Activated CD8-positive, alpha-beta memory T cell treated with anti-CD3 and anti-CD28 coated beads for 1 hour (primary cell): ENCODE measurements at regions not wholly inside any gene's neighbourhood (a gene's known extent, or its start where the extent isn't known, plus 50 kb on each side); places are given as distances from the start of the nearest gene placed in this dataset.
A peak's percentile ranks its signal among the peaks of the same experiment; 100 is the strongest.
"Not testable (repeated sequence)": the region's sequence is repeated elsewhere in the genome, so short reads cannot be mapped to it uniquely, and the experiment has no call there.

Experiments
- DNase-seq, 2 donors: peaks; one replicate each; pipeline ENCODE4 v3.0.0-alpha.2; 2020; ENCODE audit warnings: low read depth in 1 of 2; ENCODE audit errors: extremely low read depth in 1 of 2

DNA sequence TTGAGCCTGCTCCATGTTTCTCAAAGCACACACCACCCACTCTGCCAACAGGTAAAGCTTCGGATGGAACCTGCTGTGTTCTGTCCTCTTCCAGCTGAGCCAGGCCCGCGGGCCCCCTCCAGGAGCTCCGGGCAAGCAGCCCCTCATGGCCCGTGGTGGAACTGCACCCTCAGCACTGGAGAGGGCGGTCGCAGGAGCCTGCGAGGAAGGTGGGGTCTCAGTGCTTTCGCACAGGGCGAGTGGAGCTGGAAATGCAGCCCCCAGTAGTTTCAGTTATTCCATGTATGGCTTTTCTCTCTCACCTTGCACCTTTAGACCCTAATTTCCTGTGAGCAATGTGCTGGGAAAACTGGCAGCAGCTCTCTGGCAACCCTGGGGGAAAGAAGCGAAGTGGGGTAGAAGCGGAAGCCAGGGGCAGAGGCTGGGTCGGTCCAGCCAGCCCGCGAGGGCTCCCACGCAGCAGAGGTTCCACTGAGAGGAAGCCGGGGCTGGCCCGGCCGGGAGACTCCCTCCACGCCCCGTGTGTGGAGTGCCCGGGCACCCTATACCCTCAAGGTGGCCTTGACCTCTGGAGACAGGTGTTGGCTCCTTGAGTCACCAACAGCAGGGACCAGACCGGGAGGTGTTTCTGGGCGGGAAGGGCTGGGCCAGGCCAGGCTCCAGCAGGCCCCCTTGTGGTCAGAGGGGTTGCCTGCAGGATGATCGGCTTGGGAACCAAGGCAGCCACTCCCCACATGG lies 119.9 kb upstream of the TMEM45B start:
- DNase-seq = peak; percentile 21 to 48

DNA sequence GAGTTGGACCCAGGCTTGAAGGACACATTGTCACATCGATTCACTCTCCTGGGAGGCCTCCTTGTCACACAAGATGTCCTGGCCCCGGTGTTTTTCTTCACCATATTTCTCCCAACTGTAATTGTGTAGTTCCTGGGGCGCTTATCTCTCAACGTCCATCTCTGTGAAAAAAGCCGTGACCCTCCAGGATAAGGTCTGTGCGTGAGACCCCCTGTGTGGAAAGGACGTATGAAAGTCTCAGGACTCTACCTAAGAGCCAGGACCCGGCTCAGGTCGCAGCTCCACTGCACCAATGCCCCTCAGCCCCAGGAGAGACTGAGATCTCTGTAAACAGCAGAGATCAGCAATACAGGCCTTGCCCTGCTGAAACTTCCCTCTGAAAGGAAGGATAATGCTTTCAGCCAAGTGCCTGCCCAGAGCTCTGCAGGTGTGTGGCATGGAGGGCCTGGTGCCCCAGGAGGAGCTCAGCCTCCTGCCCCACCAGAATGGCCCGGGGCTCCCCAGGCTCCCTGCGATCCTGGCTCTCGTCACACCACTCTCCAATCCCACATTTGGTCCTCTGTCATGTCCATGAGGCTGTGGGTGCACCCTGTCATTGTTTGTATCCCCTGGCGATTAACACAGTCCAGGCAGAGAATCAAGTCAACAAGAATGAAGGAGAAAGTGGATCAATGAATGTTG lies 119.2 kb upstream of the TMEM45B start:
- no peak for DNase-seq

DNA sequence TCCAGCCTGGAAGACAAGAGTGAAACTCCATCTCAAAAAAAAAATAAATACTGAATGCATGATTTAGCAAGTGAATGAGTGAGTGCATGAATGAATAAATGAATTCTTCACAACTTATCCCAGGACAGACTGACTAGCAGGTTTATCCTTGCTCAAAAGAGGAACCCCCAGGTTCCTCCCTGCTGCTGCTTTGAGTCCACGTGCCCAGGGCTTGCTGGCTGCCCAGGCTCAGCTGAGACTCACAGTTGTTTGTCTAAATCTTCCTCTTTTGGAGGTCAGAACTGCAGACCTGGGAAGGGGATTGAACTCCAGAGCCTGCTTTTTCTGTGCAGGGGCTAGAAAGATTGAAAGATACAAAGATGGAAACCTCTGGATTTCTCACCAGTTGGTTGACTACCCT lies 117.4 kb upstream of the TMEM45B start:
- no peak for DNase-seq

DNA sequence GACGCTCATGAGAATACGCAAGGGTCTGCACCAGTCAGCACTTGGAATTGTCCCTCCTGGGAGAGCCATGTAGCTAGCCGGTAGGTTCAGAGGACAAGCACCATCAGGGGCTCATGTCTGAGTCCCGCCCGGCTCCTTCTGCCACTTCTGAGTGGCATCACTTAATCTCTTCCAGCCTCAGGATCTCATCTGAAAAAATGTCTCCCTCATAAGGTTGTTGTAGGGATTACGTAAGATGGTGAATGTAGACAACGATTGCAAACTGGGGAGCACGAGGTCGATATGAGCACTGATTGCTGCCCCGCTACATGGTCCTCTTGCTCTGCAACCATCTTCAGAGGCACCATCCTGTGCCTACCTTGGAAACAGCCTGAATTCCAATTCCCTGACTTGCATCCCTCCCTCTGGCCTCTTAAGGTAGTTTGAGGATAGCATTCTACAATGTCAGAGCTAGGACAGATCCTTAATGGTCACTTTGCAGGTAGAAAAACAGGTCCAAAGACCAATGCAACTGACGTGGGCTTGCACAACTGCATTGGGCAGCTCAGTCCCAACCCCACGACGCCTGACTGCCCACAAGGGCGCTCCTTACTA lies 115.8 kb upstream of the TMEM45B start:
- no peak for DNase-seq

DNA sequence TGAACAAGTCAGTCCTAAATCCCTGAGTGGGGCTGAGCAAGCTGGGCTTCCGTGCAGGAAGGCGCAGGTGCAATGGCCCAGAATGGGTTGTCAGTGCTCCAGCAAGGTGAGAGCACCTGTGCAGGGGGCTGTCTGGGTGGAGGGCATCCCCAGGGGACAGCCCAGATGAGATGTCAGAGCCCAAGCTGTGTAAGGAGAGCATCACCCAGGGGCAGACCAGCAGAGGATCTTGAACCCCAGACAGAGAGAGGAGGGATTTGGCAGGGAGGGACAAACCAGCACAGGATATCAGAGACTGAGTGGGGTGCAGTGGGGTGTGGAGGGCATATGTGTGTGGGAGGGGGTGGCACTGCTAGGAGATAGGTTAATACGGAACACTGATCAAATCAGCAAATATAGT lies 114.9 kb upstream of the TMEM45B start:
- no peak for DNase-seq

DNA sequence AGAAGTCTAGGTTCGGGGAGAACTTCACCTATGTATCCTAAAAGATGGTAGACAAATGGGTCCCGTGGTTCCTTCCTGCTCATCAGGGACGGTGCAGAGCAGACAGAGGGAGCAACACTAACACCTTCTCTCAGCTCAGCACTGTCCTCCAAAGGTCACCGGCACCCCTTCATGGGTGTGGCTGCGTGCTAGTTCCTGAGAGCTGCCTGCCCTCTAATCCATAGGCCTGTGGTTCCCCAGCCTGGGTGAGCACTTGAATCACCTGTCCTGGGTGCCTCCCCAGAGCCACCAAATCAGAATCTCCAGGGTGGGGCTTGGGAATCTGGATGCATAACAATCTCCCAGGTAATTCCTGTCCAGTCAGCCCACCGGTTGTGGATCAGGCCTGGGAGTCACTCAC lies 113.9 kb upstream of the TMEM45B start:
- DNase-seq = no peak

DNA sequence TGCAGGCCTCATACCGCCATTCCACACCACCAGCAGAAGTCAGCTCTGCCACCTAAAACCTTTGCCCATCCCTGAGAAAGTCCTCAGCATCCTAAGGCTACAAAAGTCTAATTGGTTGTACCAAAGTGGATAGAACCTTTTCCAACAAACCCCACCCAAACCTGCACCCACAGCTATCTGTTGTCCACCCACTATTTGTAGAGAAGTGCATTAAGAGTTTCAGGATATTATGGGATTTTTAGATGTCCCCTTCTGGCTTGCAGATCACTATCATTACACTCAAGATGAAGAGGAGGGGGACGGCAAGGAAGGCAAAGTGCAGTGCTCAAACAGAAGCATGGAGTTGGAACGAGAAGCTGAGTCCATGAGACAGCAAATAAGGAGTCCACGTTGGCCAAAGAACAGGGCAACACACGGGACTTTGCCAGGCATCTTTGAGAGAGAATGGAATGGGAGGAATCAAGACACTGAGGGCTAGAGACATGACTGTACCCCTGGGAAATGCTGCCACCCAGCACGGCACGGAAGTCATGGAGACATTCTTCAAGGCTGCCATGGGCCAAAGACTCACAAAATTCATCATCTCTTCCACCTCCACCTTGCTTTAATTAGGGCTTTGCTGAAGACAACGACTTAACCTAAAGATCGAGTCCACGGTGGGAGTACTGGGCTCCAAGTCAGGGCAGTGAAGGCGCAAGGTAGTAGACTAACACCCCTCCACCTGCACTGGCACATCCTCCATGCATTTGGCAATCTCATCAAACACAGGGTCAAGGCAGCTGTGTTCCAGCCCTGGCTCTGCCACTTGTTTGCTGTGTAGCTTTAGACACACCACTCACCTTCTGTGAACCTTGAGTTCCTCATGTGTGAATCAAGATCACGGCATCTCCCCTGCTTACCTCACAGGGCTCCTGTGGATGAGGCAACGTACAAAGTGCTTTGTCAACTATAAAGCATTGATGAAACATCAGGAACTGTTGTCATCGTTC lies 112.9 kb upstream of the TMEM45B start:
- DNase-seq = no peak

DNA sequence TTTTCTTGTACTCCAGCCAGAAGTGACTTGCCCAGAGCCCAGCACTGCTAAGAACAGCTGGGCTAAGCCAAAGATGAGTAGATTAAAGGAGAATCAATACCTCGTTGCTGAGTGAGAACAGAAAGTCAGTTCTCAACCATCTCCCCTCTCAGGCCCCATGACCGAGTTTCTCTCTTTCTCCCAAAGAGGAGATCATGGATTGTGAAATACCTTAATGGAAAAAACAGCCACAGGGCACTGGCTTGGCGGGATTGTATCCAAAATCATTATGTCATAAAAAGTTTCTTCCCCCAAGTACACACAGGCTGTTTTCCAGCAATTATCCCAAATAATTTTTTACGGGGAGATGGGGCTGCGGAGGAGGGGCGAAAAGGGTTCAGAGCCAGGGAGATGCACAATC lies 111.8 kb upstream of the TMEM45B start:
- no peak for DNase-seq

DNA sequence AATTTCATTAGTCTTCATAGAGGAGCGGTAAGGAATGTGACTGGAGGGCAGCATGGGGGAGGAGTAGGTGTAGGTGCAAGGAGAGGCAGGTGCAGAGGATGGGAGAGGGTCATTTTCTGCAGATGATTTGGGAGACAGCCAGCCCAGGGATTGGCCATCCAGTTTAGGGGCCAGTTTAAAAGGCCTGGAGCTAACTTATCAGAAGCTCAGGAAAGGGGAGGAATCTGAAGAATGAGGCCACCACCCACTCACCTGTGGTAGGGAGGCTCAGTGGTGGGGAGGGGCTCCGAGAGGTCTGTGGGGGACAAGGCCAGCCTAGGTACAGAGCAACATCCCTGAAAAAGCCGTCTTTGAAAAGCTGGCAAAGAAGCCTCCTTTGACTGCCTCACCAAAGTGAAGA lies 110.8 kb upstream of the TMEM45B start:
- DNase-seq = no peak

DNA sequence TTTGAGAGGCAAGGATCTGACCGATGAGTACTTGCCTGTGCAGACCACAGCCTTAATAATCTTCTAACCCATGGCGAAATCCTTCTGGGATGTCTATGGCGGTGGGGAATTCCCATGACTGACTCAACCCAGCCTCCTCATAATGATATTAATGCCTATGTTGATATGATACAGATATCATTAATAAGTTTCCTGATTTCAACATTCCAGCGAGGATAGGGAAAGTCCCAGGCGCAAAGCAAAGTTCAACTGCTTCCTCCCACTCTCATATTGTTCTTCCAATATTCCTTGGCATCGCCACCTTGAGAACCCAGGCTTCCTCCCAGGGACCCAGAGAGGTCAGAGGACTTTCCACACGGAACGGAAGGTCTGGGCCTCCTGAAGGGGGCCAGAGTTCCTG lies 110.3 kb upstream of the TMEM45B start:
- DNase-seq = no peak

DNA sequence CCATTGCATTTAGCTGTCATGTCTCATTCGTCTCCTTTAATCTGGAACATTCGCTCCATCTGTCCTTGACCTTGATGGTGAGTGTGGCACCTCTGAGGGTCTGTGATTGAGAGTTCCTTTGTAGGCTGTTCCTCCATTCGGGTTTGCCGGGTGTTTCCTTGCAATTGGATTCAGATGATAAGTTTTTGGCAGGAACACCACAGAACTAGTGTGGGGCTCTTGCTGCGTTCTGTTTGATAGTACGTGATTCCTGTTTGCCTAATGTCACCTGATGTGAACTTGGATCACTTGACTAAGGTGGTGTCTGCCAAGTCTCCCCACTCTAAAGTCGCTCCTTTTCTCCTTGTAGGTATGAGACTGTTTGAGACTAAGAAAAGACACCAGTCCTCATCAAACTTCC lies 109.7 kb upstream of the TMEM45B start:
- DNase-seq = no peak

DNA sequence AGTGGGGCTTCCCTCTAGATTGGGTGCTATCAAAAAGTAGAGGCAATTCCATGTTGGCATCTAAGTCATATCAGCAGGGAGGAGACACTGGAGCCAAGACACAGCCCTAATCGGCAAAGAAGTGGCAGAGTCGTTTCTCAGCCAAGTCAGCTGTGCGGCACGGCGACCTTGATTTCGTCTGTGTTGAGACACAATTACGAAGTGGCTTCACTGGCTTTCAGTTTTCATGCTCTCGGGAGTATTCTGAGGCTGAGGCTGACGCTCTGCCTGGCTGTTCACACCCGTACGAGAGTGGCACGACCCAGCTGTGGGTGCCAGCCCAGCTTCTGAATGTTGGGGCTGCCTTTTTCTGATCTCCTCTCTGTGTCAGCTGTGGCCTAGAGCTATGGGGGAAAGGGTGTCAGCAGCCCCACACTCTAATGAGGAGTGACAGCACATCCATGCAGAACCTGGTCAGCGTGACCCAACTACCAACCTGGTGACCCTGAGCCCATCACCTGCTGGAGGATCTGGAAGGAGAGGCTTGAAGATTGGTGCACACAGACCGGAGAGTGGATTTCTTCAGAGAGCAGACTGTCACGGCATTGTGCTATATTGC lies 105.7 kb upstream of the TMEM45B start:
- DNase-seq = no peak

DNA sequence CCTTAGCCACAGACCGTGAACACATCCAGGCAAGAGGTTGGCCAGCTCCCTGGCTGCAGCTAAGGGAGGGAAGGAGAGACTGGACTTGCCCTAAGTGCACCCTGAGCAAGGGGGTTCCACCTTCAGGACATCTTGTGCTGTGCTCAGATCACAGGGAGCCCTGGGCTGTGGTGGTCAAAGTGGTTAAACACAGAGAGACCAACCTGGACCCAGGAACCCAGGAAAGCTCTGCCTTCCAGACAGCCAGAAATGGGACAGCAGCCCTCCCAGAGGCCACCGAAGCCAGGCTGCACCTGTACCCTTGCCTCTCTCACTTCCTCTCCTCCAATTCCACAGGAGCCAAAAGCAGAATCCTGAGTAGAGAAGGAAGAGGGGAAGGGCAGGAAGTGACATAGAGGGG lies 105.2 kb upstream of the TMEM45B start:
- DNase-seq = no peak

DNA sequence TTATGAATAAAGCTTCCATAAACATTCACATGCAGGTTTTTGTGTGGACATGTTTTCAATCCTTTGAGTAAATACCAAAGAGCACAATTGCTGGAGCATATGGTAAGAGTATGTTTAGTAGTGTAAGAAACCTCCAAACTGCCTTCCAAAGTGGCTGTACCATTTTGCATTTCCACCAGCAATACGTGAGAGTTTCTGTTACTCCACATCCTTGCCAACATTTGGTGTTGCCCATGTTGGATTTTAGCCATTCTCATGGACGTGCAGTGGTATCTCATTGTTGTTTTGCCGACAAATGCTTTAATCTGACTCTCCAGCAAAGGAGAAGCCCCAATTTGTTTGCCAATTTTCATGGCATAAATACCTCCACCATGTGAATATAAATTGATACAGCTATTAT lies 103.9 kb upstream of the TMEM45B start:
- DNase-seq = no peak

DNA sequence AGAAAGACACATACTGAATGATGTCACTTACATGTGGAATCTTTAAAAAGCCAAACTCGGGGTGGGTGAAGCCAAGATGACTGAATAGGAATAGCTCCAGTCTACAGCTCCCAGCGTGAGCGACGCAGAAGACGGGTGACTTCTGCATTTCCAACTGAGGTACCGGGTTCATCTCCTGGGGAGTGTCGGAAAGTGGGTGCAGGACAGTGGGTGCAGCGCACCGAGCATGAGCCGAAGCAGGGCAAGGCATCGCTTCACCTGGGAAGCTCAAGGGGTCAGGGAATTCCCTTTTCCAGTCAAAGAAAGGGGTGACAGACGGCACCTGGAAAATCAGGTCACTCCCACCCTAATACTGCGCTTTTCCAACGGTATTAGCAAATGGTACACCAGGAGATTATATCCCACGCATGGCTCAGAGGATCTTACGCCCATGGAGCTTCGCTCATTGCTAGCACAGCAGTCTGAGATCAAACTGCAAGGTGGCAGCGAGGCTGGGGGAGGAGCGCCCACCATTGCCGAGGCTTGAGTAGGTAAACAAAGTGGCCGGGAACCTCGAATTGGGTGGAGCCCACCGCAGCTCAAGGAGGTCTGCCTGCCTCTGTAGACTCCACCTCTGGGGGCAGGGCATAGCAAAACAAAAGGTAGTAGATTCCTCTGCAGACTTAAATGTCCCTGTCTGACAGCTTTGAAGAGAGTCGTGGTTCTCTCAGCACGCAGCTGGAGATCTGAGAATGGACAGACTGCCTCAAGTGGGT lies 103.0 kb upstream of the TMEM45B start:
- DNase-seq = not testable (repeated sequence)

DNA sequence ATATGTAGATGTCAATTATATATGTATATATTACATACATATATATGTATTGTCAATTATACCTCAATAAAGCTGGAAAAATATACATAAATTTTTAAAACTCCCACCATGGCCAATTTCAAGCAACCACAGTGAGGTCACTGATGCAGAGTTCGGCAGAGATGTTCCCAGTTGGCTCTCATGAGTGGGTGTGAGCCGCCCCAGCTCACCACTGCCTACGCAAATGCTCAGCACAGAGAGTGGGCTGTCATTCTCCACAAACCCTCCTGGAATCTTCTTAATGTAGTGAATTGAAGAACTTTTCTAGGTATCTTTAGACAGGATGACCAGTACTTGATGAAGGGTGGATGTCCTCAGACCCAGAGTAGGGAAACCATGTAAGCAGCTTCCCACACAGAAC lies 96.6 kb upstream of the TMEM45B start:
- no peak for DNase-seq

DNA sequence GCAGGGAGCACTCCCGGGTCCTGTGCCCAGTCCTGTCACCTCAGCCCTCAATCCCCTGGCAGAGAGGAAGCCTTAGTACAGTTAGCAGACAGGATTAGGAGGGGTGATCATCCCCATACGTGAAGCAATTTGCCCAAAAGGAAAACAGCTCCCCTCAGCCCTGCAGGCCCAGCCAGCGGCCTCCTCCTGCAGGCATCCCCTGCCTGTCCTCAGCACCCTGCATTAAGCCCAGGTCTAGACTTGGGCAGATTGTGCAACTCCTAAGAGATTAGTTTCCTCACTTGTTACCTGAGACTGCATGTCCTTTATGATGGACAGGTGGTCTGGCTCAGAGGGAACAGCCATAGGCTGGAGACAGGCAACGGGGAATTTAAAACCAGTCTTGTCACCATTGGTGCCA lies 95.5 kb upstream of the TMEM45B start:
- DNase-seq = no peak

DNA sequence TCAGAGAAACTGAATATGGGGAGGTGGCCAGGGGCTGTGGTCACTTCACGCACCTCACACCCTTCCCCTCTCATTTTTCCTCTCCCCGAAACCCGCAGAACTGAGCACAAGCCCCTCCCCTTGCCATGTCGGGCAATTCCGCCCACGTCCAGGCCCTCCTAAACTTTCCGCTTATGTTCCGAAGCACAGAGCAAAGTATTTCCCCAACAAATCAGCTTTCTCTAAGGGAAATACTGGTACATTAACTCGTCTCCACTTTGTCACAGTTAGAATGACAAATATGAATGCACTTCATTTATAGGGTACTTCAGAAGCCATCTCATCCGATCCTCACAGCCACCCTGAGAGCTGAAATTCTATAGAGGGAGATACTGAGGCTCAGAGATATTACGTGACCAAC lies 94.7 kb upstream of the TMEM45B start:
- no peak for DNase-seq

DNA sequence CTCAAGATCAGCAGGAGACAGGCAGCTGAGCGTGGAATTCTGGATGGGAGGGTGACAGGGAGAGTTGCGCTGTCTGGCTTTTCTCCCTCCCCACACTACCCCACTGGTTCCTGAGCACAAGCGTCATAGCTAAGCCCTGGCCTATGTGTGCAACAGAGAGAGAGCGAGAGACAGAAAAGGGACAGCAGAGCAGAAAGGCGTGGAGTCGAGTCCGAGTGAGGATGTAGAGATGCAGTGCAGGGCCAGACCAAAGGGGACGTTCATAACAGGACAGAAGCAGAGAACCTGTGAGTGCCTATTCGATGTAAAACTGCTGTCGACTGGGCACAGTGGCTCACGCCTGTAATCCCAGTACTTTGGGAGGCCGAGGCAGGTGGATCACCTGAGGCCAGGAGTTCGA lies 94.0 kb upstream of the TMEM45B start:
- no peak for DNase-seq

DNA sequence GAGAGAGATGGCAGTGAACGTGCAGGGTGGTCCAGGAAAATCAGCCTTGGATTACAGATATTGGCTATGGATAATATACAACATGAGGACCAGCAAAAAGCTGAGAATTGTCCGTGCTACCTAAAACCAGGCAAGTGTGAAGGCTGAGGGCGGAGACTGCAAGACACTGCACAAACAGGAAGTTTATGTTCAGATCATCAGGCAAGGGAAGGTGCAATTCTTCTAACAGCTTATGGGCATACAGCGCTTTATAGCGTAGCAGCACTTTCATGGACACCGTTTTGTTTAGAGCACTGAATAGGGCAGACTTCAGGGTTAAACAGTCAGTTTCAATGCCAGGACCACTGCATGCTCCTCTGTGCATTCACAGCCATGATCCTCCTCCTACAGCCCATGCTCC lies 93.1 kb upstream of the TMEM45B start:
- no peak for DNase-seq
